ENCODE measurements at regions not wholly inside any gene's neighbourhood (a gene's known extent, or its start where the extent isn't known, plus 50 kb on each side); places are given as distances from the start of the nearest gene placed in this dataset.

- TF ChIP-seq CTCF (IDR thresholded peaks at IDR 0.05), result no peak
- no peak for TF ChIP-seq POLR2AphosphoS5 (IDR thresholded peaks at IDR 0.05)
- no peak for TF ChIP-seq EP300 (IDR thresholded peaks at IDR 0.05)
These were observed 1366.8 kb downstream of the EFNA5 start for GRCh38 chr5:106303911-106304310.
